ENCODE measurements at regions not wholly inside any gene's neighbourhood (a gene's known extent, or its start where the extent isn't known, plus 50 kb on each side); places are given as distances from the start of the nearest gene placed in this dataset.
A peak's percentile ranks its signal among the peaks of the same experiment; 100 is the strongest.

DNA sequence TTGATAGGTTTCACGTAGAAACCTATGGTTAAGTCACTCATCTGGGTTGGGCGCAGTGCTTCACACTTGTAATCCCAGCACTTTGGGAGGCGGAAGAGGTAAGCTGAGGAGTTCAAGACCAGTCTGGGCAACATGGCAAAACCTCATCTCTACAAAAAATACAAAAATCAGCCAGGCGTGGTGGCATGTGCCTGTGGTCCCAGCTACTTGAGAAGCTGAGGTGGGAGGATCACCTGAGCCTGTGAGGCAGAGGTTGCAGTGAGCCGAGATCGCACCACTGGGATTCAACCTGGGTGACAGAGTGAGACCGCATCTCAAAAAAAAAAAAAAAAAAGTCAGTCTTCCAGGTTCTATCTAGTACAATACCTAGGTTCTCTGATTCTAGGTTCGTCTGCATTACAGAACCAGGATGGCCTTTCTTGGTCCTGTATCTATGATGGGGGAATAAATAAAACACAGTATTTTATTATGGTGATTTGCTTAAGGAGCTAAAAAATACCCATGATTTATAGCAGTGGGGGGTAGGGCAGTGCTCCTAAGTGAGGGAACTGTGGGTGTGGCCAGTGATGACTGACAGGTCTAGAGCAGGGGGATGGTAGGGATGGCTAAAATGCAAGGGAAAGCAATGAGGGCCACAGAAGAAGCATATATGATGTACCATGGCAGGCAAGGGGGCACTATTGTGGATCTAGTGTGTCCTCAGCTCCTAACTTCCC is 65.5 kb upstream of the NUP160 start:
- H3K27ac ChIP-seq = no peak overlapping the region
- no peak for DNase-seq
- H3K36me3 ChIP-seq = no peaks in the 10 kb centered on the region
- no peak overlapping the region for H3K4me3 ChIP-seq
- intact Hi-C loops (cut with DNase I) = no loop called here
- TF ChIP-seq, protein P1, sequence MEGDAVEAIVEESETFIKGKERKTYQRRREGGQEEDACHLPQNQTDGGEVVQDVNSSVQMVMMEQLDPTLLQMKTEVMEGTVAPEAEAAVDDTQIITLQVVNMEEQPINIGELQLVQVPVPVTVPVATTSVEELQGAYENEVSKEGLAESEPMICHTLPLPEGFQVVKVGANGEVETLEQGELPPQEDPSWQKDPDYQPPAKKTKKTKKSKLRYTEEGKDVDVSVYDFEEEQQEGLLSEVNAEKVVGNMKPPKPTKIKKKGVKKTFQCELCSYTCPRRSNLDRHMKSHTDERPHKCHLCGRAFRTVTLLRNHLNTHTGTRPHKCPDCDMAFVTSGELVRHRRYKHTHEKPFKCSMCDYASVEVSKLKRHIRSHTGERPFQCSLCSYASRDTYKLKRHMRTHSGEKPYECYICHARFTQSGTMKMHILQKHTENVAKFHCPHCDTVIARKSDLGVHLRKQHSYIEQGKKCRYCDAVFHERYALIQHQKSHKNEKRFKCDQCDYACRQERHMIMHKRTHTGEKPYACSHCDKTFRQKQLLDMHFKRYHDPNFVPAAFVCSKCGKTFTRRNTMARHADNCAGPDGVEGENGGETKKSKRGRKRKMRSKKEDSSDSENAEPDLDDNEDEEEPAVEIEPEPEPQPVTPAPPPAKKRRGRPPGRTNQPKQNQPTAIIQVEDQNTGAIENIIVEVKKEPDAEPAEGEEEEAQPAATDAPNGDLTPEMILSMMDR (IDR thresholded peaks at IDR 0.05) = no peak
- no peaks in the 10 kb centered on the region for H3K27me3 ChIP-seq (ENCODE audit: low read depth)
- no peak for ATAC-seq
- peaks cover 40% of the 10 kb centered on the region for H3K4me1 ChIP-seq
- H3K9me3 ChIP-seq = no peaks in the 10 kb centered on the region

GRCh38 chr11:47912843-47913437 is 64.8 kb upstream of the NUP160 start:
- TF ChIP-seq, protein P1 (IDR thresholded peaks at IDR 0.05) = no peak
- intact Hi-C loops (cut with DNase I) = no loop called here
- ATAC-seq (no peak), DNase-seq (no peak)
- peaks cover 39% of the 10 kb centered on the region for H3K4me1 ChIP-seq
- H3K9me3 ChIP-seq = no peaks in the 10 kb centered on the region
- H3K36me3 ChIP-seq = no peaks in the 10 kb centered on the region
- no peak overlapping the region for H3K27ac ChIP-seq
- no peak overlapping the region for H3K4me3 ChIP-seq
- H3K27me3 ChIP-seq (ENCODE audit: low read depth) = no peaks in the 10 kb centered on the region

GRCh38 chr11:47911149-47911548 is 63.0 kb upstream of the NUP160 start:
- no peak overlapping the region for H3K4me3 ChIP-seq
- H3K27me3 ChIP-seq (ENCODE audit: low read depth) = no peaks in the 10 kb centered on the region
- H3K36me3 ChIP-seq = no peaks in the 10 kb centered on the region

GRCh38 chr11:47908198-47908597 is 60.0 kb upstream of the NUP160 start:
- Histone ChIP-seq H3K4me1 (peaks cover 27% of the 10 kb centered on the region), H3K4me3 (no peak overlapping the region), H3K36me3 (no peaks in the 10 kb centered on the region), H3K27ac (peak overlapping the region; percentile 53), H3K9me3 (no peaks in the 10 kb centered on the region), H3K27me3 (ENCODE audit: low read depth) (no peaks in the 10 kb centered on the region)
- intact Hi-C loops (cut with DNase I) = no loop called here
- ATAC-seq (peak; percentile 74 to 83), DNase-seq (no peak)
- TF ChIP-seq, protein P1 (IDR thresholded peaks at IDR 0.05) = no peak

More at GRCh38 chr11:47911149-47911548, 63.0 kb upstream of the NUP160 start:
- TF ChIP-seq, protein P1 (IDR thresholded peaks at IDR 0.05) = no peak
- DNase-seq = no peak
- intact Hi-C loops (cut with DNase I) = no loop called here
- no peak for ATAC-seq
- no peaks in the 10 kb centered on the region for H3K9me3 ChIP-seq
- peaks cover 33% of the 10 kb centered on the region for H3K4me1 ChIP-seq
- H3K27ac ChIP-seq = no peak overlapping the region

GRCh38 chr11:47907499-47907898 is 59.3 kb upstream of the NUP160 start:
- Histone ChIP-seq H3K27me3 (ENCODE audit: low read depth) (no peaks in the 10 kb centered on the region), H3K27ac (no peak overlapping the region), H3K36me3 (no peaks in the 10 kb centered on the region), H3K4me3 (no peak overlapping the region), H3K9me3 (no peaks in the 10 kb centered on the region), H3K4me1 (peaks cover 27% of the 10 kb centered on the region)
- ATAC-seq (no peak), DNase-seq (no peak)
- TF ChIP-seq, protein P1 (IDR thresholded peaks at IDR 0.05) = no peak
- intact Hi-C loops (cut with DNase I) = no loop called here
